Body of pancreas (tissue), 4 donors: ENCODE measurements at regions not wholly inside any gene's neighbourhood (a gene's known extent, or its start where the extent isn't known, plus 50 kb on each side); places are given as distances from the start of the nearest gene placed in this dataset.

ENCODE experiments used
- ATAC-seq: fragments of 150-250 bp; one replicate; pipeline ENCODE4 v1.9.1; 2016
- DNase-seq, 4 donors: peaks; one replicate each; pipeline ENCODE4 v3.0.0-alpha.2; 2019
- H3K27ac ChIP-seq, 4 donors: fragments of 200-600 bp; sonication (generic); 1 replicate in 3 of 4; 2 replicates in 1 of 4; pipeline versions ENCODE4 v1.5.1 to v1.6.1; 2016 to 2019; ENCODE audit warnings: mild to moderate bottlenecking in 1 of 4, mixed read lengths in 1 of 4, moderate library complexity in 1 of 4
- H3K27me3 ChIP-seq, 2 donors: fragments of 200-600 bp; sonication (generic); one replicate each; pipeline ENCODE4 v1.6.0; 2016; ENCODE audit warnings: mild to moderate bottlenecking in 1 of 2
- H3K36me3 ChIP-seq, 2 donors: fragments of 200-600 bp; sonication (generic); replicated peaks in 1 of 2; 2 replicates each; pipeline ENCODE4 v1.5.1; 2016; ENCODE audit warnings: low read depth in 2 of 2; ENCODE audit not compliant: insufficient read depth in 1 of 2
- H3K4me1 ChIP-seq: fragments of 200-600 bp; sonication (generic); one replicate; pipeline ENCODE4 v1.6.0; 2016
- H3K4me3 ChIP-seq, 2 donors: fragments of 200-600 bp; sonication (generic); 1 replicate in 1 of 2; 2 replicates in 1 of 2; pipeline ENCODE4 v1.5.1; 2016 to 2019
- H3K9me3 ChIP-seq, 3 donors: fragments of 200-600 bp; sonication (generic); 1 replicate in 2 of 3; 2 replicates in 1 of 3; pipeline ENCODE4 v1.5.1; 2016
- CTCF ChIP-seq, 7 experiments: fragments of 450-650 bp in 4 of 7; fragments of 200-600 bp in 3 of 7; sonication (generic) in 3 of 7; IDR thresholded peaks; one replicate each; pipeline ENCODE4 v1.5.1; 2016 to 2019; ENCODE audit warnings: antibody characterized with exemption in 7 of 7
- POLR2A ChIP-seq, 3 donors: fragments of 450-650 bp; IDR thresholded peaks; one replicate each; pipeline ENCODE4 v1.6.1; 2016; ENCODE audit warnings: antibody characterized with exemption in 3 of 3, mild to moderate bottlenecking in 2 of 3
- WGBS, 2 donors: methylation state at CpG; one replicate each; pipeline ENCODE4 v1.1.5; 2017; 5-methylcytosine and 5-hydroxymethylcytosine counted together
- intact Hi-C: fragments of 100-400 bp; cut with DNase I; formaldehyde crosslinking; loops from one replicate; pipeline ENCODE4 v1.15.1; 2023

GRCh38 chr5:133698646-133699526 lies 86.5 kb upstream of the FSTL4 start:
- H3K4me3 ChIP-seq = no peak overlapping the region
- no peak for ATAC-seq
- H3K4me1 ChIP-seq = no peaks in the 10 kb centered on the region
- intact Hi-C loops = no loop called here
- no peaks in the 10 kb centered on the region for H3K9me3 ChIP-seq
- no peak for DNase-seq
- TF ChIP-seq CTCF (IDR thresholded peaks at IDR 0.05) = no peak
- no peak for TF ChIP-seq POLR2A (IDR thresholded peaks at IDR 0.05)
- no peaks in the 10 kb centered on the region for H3K36me3 ChIP-seq
- H3K27ac ChIP-seq = no peak overlapping the region
- H3K27me3 ChIP-seq = no peaks in the 10 kb centered on the region
- WGBS, 2 donors = 74 to 76% methylated on average over 9 to 10 of the region's 10 CpGs

DNA sequence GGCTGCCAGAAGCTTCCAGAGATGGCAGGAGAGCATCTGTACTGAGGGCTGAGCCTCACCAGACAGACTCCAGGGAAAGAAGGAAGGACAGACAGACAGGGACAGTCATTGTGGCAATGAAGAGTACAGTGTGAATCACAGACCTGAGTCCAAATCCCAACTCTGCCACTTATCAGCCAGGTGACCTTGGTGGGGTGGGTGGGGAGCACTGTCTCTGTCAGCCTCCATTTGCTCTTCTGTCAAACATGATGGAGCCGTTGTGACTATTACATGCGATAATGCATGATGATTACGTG lies 85.9 kb upstream of the FSTL4 start:
- DNase-seq (no peak), ATAC-seq (no peak)
- Histone ChIP-seq H3K4me3 (no peak overlapping the region), H3K4me1 (no peaks in the 10 kb centered on the region), H3K27me3 (no peaks in the 10 kb centered on the region), H3K9me3 (no peaks in the 10 kb centered on the region), H3K36me3 (no peaks in the 10 kb centered on the region), H3K27ac (no peak overlapping the region)
- TF ChIP-seq POLR2A (IDR thresholded peaks at IDR 0.05) (no peak), CTCF (IDR thresholded peaks at IDR 0.05) (no peak)
- 81 to 82% methylated on average over 3 of the region's 3 CpGs for WGBS, 2 donors
- intact Hi-C loops = no loop called here

- Histone ChIP-seq H3K4me3 (no peak overlapping the region), H3K4me1 (no peaks in the 10 kb centered on the region), H3K27me3 (no peaks in the 10 kb centered on the region), H3K36me3 (no peaks in the 10 kb centered on the region), H3K9me3 (no peaks in the 10 kb centered on the region), H3K27ac (no peak overlapping the region)
- DNase-seq (no peak), ATAC-seq (no peak)
- 54% methylated on average over 8 of the region's 8 CpGs for WGBS, 2 donors
- intact Hi-C loops = no loop called here
- TF ChIP-seq CTCF (IDR thresholded peaks at IDR 0.05) = no peak
- no peak for TF ChIP-seq POLR2A (IDR thresholded peaks at IDR 0.05)
These were observed 85.4 kb upstream of the FSTL4 start for GRCh38 chr5:133697536-133698258.

DNA sequence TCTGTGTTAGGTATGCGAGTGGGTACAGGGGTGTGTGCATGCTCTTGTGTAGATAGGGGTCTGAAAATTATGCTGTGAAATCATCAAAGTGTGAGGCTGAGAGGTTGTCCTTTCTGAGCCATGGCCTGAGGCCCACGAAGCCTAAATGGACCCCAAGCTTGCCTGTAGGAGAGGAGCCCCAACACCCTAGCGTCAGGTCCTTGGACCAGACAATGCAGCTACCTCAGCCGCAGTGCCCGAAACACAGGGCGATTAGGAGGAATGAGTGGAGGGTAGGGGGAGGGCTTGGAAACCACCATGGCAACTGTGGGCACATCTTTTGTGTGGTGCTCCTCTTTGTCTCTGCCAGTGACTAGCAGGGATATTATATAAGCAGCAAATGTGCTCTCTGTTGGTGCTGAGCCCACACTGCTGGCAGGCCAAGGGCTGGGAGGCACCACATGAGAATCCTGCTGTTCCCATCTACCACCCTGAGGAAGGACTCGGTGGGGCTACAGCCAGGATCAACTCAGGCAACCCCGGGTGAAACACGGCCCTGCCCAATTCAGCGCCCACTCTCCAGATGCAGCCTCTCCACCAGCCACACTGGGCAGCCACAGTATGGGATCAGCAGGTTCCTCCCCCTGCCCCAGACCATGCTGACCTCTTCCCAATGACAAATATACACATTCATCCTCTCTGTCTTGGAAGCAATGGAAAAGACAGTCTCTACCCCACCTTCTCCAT lies 84.6 kb upstream of the FSTL4 start:
- intact Hi-C loops = no loop called here
- no peak overlapping the region for H3K4me3 ChIP-seq
- ATAC-seq (no peak), DNase-seq (no peak)
- no peaks in the 10 kb centered on the region for H3K36me3 ChIP-seq
- H3K9me3 ChIP-seq = no peaks in the 10 kb centered on the region
- H3K27ac ChIP-seq = no peak overlapping the region
- 84 to 89% methylated on average over 6 to 10 of the region's 10 CpGs for WGBS, 2 donors
- TF ChIP-seq POLR2A (IDR thresholded peaks at IDR 0.05) (no peak), CTCF (IDR thresholded peaks at IDR 0.05) (no peak)
- H3K4me1 ChIP-seq = no peaks in the 10 kb centered on the region
- H3K27me3 ChIP-seq = no peaks in the 10 kb centered on the region
